GM21528 (cell line): ENCODE measurements at regions not wholly inside any gene's neighbourhood (a gene's known extent, or its start where the extent isn't known, plus 50 kb on each side); places are given as distances from the start of the nearest gene placed in this dataset.

ENCODE experiments used
- ATAC-seq: cut with Tn5 transposase; IDR thresholded peaks from one replicate; pipeline ENCODE4 v1.9.1; 2021; ENCODE audit warnings: mild to moderate bottlenecking, moderate library complexity; ENCODE audit not compliant: unreplicated experiment, low FRiP score

GRCh38 chr6:133818320-133818719, 70.6 kb upstream of the TCF21 start:
- no peak for ATAC-seq

GRCh38 chr6:133820208-133820607, 68.7 kb upstream of the TCF21 start:
- ATAC-seq = no peak

- no peak for ATAC-seq
Measured at GRCh38 chr6:133827766-133828165, 61.1 kb upstream of the TCF21 start.

GRCh38 chr6:133833949-133834359, 55.0 kb upstream of the TCF21 start:
- no peak for ATAC-seq

GRCh38 chr6:133834472-133835170, 54.3 kb upstream of the TCF21 start:
- ATAC-seq = no peak

GRCh38 chr6:133835901-133836300, 53.0 kb upstream of the TCF21 start:
- no peak for ATAC-seq

- ATAC-seq = no peak
Measured at GRCh38 chr6:133837801-133838349, 51.0 kb upstream of the TCF21 start.
